H1 (cell line): ENCODE measurements at regions not wholly inside any gene's neighbourhood (a gene's known extent, or its start where the extent isn't known, plus 50 kb on each side); places are given as distances from the start of the nearest gene placed in this dataset.

Experiments used
- CTCF ChIA-PET: fragments of 300-600 bp; sonication (Branson Sonifier 250); formaldehyde crosslinking; loops from one replicate; lab custom pipeline; 2021; ENCODE audit not compliant: partially characterized antibody; lab: Charles Lee
- POLR2A ChIA-PET: fragments of 300-600 bp; sonication (Branson Sonifier 250); formaldehyde crosslinking; loops from one replicate; lab custom pipeline; 2021; ENCODE audit warnings: inconsistent platforms; ENCODE audit not compliant: partially characterized antibody; lab: Charles Lee
- DNase-seq, 2 experiments: peaks; one replicate each; pipeline versions ENCODE4 v3.0.0 to v3.0.0-alpha.2; 2010 to 2022; ENCODE audit warnings: low spot score in 2 of 2, low read depth in 1 of 2, mixed read lengths in 1 of 2
- FAIRE-seq: peaks from 2 replicates; lab custom pipeline; 2011; peaks lifted over from hg19 to GRCh38; lab: Jason Lieb, UNC
- H2AFZ ChIP-seq: 2 replicates; pipeline ENCODE4 v1.8.1; 2012; ENCODE audit warnings: low read length, inconsistent platforms
- H2AK5ac ChIP-seq: 2 replicates; pipeline ENCODE4 v1.6.1; 2013; ENCODE audit warnings: low read depth, low read length
- H2BK120ac ChIP-seq: replicated peaks from 2 replicates; pipeline ENCODE3; 2013; ENCODE audit warnings: low read depth, low read length, inconsistent platforms
- H2BK12ac ChIP-seq: 2 replicates; pipeline ENCODE4 v1.6.1; 2013; ENCODE audit warnings: low read depth, low read length
- H2BK15ac ChIP-seq: 2 replicates; pipeline ENCODE4 v1.6.1; 2013; ENCODE audit warnings: low read length
- H2BK20ac ChIP-seq: 2 replicates; pipeline ENCODE4 v1.6.1; 2013; ENCODE audit warnings: low read length
- H2BK5ac ChIP-seq: 2 replicates; pipeline ENCODE4 v1.6.1; 2013; ENCODE audit warnings: low read depth, low read length
- H3K14ac ChIP-seq: 2 replicates; pipeline ENCODE4 v1.6.1; 2013; ENCODE audit warnings: inconsistent platforms; ENCODE audit not compliant: insufficient read length
- H3K18ac ChIP-seq: 2 replicates; pipeline ENCODE4 v1.6.1; 2013; ENCODE audit warnings: low read length; ENCODE audit errors: extremely low read depth
- H3K23ac ChIP-seq: 2 replicates; pipeline ENCODE4 v1.6.1; 2013; ENCODE audit warnings: inconsistent platforms; ENCODE audit not compliant: insufficient read length
- H3K23me2 ChIP-seq: 2 replicates; pipeline ENCODE4 v1.6.1; 2013; ENCODE audit warnings: low read depth, low read length
- H3K27ac ChIP-seq: 2 replicates; pipeline ENCODE4 v1.6.1; 2011; ENCODE audit warnings: low read depth, low read length, inconsistent platforms
- H3K27me3 ChIP-seq, 4 experiments: replicated peaks in 1 of 4; 1 replicate in 1 of 4; 2 replicates in 3 of 4; pipeline versions ENCODE4 v1.6.1 to v1.8.1; 2011 to 2013; ENCODE audit warnings: low read length in 3 of 4, mild to moderate bottlenecking in 3 of 4, inconsistent platforms in 2 of 4, mixed read lengths in 2 of 4, moderate library complexity in 1 of 4; ENCODE audit not compliant: control insufficient read depth in 3 of 4, insufficient read depth in 3 of 4; ENCODE audit errors: extremely low read depth in 1 of 4
- H3K36me3 ChIP-seq, 4 experiments: 2 replicates each; pipeline versions ENCODE4 v1.6.1 to v1.8.1; 2011 to 2013; ENCODE audit warnings: mild to moderate bottlenecking in 4 of 4, low read length in 3 of 4, moderate library complexity in 2 of 4, control low read depth in 1 of 4, inconsistent platforms in 1 of 4; ENCODE audit not compliant: insufficient read depth in 4 of 4, control insufficient read depth in 2 of 4
- H3K4ac ChIP-seq: replicated peaks from 2 replicates; pipeline ENCODE3; 2013; ENCODE audit warnings: low read length, low read depth, mixed read lengths, inconsistent platforms; ENCODE audit not compliant: insufficient read length
- H3K4me1 ChIP-seq, 4 experiments: replicated peaks in 1 of 4; 1 replicate in 1 of 4; 2 replicates in 3 of 4; pipeline versions ENCODE4 v1.6.1 to v1.8.1; 2011 to 2013; ENCODE audit warnings: low read length in 3 of 4, inconsistent platforms in 2 of 4, mixed read lengths in 1 of 4; ENCODE audit not compliant: insufficient read depth in 4 of 4, control insufficient read depth in 3 of 4
- H3K4me2 ChIP-seq, 2 experiments: 2 replicates each; pipeline versions ENCODE4 v1.6.1 to v1.8.1; 2011 to 2013; ENCODE audit warnings: low read depth in 2 of 2, low read length in 2 of 2, control low read depth in 1 of 2, inconsistent platforms in 1 of 2, mild to moderate bottlenecking in 1 of 2; ENCODE audit not compliant: insufficient read depth in 1 of 2
- H3K4me3 ChIP-seq, 4 experiments: fragments of 200-600, 300-600 bp in 1 of 4; sonication (generic), shearing (Covaris generic), sonication (Bioruptor Twin) in 1 of 4; 2 replicates each; pipeline versions ENCODE4 v1.5.1 to v1.8.1; 2011 to 2016; ENCODE audit warnings: low read length in 4 of 4, low read depth in 3 of 4, control low read depth in 2 of 4, inconsistent platforms in 2 of 4, mild to moderate bottlenecking in 2 of 4, mixed read lengths in 1 of 4, moderate library complexity in 1 of 4; ENCODE audit not compliant: insufficient read depth in 2 of 4; ENCODE audit errors: extremely low read depth in 1 of 4
- H3K56ac ChIP-seq: replicated peaks from 2 replicates; pipeline ENCODE3; 2013; ENCODE audit warnings: low read depth, mild to moderate bottlenecking, mixed read lengths, low read length, inconsistent platforms; ENCODE audit not compliant: insufficient read length
- H3K79me1 ChIP-seq: 2 replicates; pipeline ENCODE4 v1.6.1; 2013; ENCODE audit warnings: low read depth, low read length, control low read depth
- H3K79me2 ChIP-seq, 2 experiments: 2 replicates each; pipeline versions ENCODE4 v1.6.1 to v1.8.1; 2012 to 2013; ENCODE audit warnings: low read length in 2 of 2, mild to moderate bottlenecking in 2 of 2, inconsistent platforms in 1 of 2; ENCODE audit not compliant: insufficient read depth in 2 of 2, control insufficient read depth in 1 of 2
- H3K9ac ChIP-seq, 4 experiments: replicated peaks in 1 of 4; 1 replicate in 1 of 4; 2 replicates in 3 of 4; pipeline versions ENCODE4 v1.6.1 to v1.8.1; 2011 to 2013; ENCODE audit warnings: low read depth in 3 of 4, low read length in 3 of 4, control low read depth in 2 of 4, mild to moderate bottlenecking in 2 of 4, moderate library complexity in 2 of 4, inconsistent platforms in 1 of 4; ENCODE audit errors: extremely low read depth in 1 of 4
- H3K9me3 ChIP-seq, 2 experiments: 2 replicates each; pipeline versions ENCODE4 v1.6.1 to v1.8.1; 2012 to 2013; ENCODE audit warnings: mild to moderate bottlenecking in 2 of 2, moderate library complexity in 2 of 2, control low read depth in 1 of 2, inconsistent platforms in 1 of 2, low read depth in 1 of 2, low read length in 1 of 2, mixed read lengths in 1 of 2; ENCODE audit not compliant: insufficient read depth in 2 of 2
- H4K20me1 ChIP-seq, 2 experiments: replicated peaks in 1 of 2; 2 replicates each; pipeline versions ENCODE3 to v1.8.1; 2011 to 2013; ENCODE audit warnings: inconsistent platforms in 2 of 2, low read length in 2 of 2, mild to moderate bottlenecking in 1 of 2; ENCODE audit not compliant: insufficient read depth in 2 of 2, control insufficient read depth in 1 of 2
- H4K5ac ChIP-seq: 2 replicates; pipeline ENCODE4 v1.6.1; 2013; ENCODE audit warnings: low read length, low read depth, mixed read lengths, inconsistent platforms; ENCODE audit not compliant: insufficient read length
- H4K8ac ChIP-seq: 2 replicates; pipeline ENCODE4 v1.8.0; 2013; ENCODE audit warnings: mild to moderate bottlenecking, moderate library complexity, low read length, inconsistent platforms; ENCODE audit not compliant: insufficient read depth; ENCODE audit errors: extremely low read depth
- H4K91ac ChIP-seq: replicated peaks from 2 replicates; pipeline ENCODE3; 2013; ENCODE audit warnings: low read length, mixed read lengths, inconsistent platforms; ENCODE audit not compliant: insufficient read length
- ASH2L ChIP-seq: fragments of 200-600, 300-600 bp; sonication (generic); IDR thresholded peaks from one replicate; pipeline ENCODE4 v1.7.1; 2017; ENCODE audit warnings: low read length
- BRCA1 ChIP-seq: IDR thresholded peaks from 2 replicates; pipeline ENCODE4 v1.6.1; 2012; ENCODE audit warnings: low read depth, low read length, improper control_type of control experiment
- CBX8 ChIP-seq: fragments of 300-800, 300-1000 bp; sonication (generic); IDR thresholded peaks from 2 replicates; pipeline ENCODE4 v1.7.1; 2016; ENCODE audit warnings: low read depth, low read length, borderline replicate concordance
- CTBP2 ChIP-seq: IDR thresholded peaks from 2 replicates; pipeline ENCODE4 v1.7.0; 2011; ENCODE audit warnings: borderline replicate concordance, mild to moderate bottlenecking, moderate library complexity, mixed read lengths, low read length; ENCODE audit not compliant: insufficient read depth, insufficient read length
- GTF2F1 ChIP-seq: IDR thresholded peaks from 2 replicates; pipeline ENCODE4 v1.6.1; 2012; ENCODE audit warnings: low read depth, low read length, improper control_type of control experiment, borderline replicate concordance
- HDAC6 ChIP-seq: IDR thresholded peaks from one replicate; pipeline ENCODE4 v1.7.1; 2012; ENCODE audit warnings: low read depth, mild to moderate bottlenecking, inconsistent platforms, low read length, moderate library complexity
- JUN ChIP-seq: IDR thresholded peaks from 2 replicates; pipeline ENCODE4 v1.6.1; 2011; ENCODE audit warnings: low read depth, mild to moderate bottlenecking, improper control_type of control experiment, low read length
- KDM4A ChIP-seq: IDR thresholded peaks from one replicate; pipeline ENCODE4 v1.7.1; 2012; ENCODE audit warnings: low read depth, mild to moderate bottlenecking, moderate library complexity, low read length, inconsistent platforms; ENCODE audit not compliant: severe bottlenecking
- KDM5A ChIP-seq: fragments of 200-600 bp; IDR thresholded peaks from 2 replicates; pipeline ENCODE4 v1.7.1; 2012; ENCODE audit warnings: mild to moderate bottlenecking, low read length, inconsistent platforms, mixed read lengths
- MAFK ChIP-seq: IDR thresholded peaks from 2 replicates; pipeline ENCODE4 v1.6.1; 2012; ENCODE audit warnings: low read depth, mild to moderate bottlenecking, improper control_type of control experiment, low read length
- POLR2A ChIP-seq, 2 experiments: IDR thresholded peaks; 1 replicate in 1 of 2; 2 replicates in 1 of 2; pipeline ENCODE4 v1.6.1; 2011; ENCODE audit warnings: low read depth in 2 of 2, low read length in 2 of 2, mild to moderate bottlenecking in 2 of 2; ENCODE audit errors: control extremely low read depth in 1 of 2
- TAF7 ChIP-seq: optimal IDR thresholded peaks from 2 replicates; pipeline ENCODE3; 2011; ENCODE audit warnings: low read depth, mild to moderate bottlenecking, inconsistent platforms, low read length, moderate library complexity, borderline replicate concordance
- WGBS, 2 experiments: shearing (Covaris generic) in 1 of 2; methylation state at CpG; one replicate each; pipeline versions ENCODE4 v1.1.6 to v1.1.7; 2013 to 2015; ENCODE audit warnings: low lambda C conversion rate in 2 of 2, mixed read lengths in 2 of 2, inconsistent platforms in 1 of 2, low coverage in 1 of 2, missing lambda C conversion rate in 1 of 2; ENCODE audit not compliant: insufficient replicate concordance in 2 of 2, insufficient coverage in 1 of 2, insufficient read length in 1 of 2; ENCODE audit errors: extremely low coverage in 1 of 2, missing lambda C conversion rate in 1 of 2; 5-methylcytosine and 5-hydroxymethylcytosine counted together

DNA sequence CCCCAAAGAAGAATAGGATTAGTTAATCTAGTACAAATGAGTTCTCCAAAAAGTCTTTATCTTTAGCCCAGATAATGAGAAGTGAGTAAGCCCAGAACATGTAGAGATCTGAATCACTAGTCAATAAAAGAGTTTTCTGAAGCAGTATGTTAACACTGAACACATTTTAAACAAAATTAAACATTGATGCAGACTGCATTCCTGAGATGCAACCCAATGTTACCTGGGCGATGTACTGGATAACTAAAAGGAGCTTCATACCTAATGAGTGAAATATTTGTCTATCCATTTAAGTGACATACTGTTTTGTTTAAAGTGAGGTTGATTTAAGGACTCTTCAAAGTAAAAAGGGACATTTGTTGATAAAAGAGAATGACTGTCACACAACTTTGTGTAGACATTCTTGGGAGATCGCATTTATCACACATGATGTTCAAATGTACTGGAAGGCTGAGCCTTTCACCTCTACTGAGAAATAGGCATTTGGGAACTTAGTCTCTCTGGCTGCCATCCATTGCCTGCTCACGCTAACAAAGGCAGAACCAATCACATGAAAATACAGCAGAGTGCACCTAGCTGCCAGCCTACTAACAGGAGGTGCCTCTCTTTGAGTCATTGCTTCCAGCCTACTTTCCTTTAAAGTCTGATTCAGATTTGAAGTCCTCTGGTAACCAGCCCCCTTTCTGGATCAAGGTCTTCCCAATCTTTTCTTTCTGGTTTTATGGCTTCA, 287.7 kb downstream of the BTG1 start:
- 89% methylated on average over 3 of the region's 3 CpGs; no CpG with 5 or more reads in 1 of the 2 experiments for WGBS, 2 experiments
- Histone ChIP-seq H3K4ac (no peak overlapping the region), H3K36me3 (no peaks in the 10 kb centered on the region), H4K5ac (no peak overlapping the region), H3K79me2 (no peaks in the 10 kb centered on the region), H2BK120ac (no peak overlapping the region), H2BK5ac (no peak overlapping the region), H3K23me2 (no peaks in the 10 kb centered on the region), H4K91ac (no peak overlapping the region), H3K23ac (no peak overlapping the region), H2BK20ac (no peak overlapping the region), H3K27me3 (no peaks in the 10 kb centered on the region), H3K79me1 (no peaks in the 10 kb centered on the region), H4K20me1 (no peaks in the 10 kb centered on the region), H3K56ac (no peak overlapping the region), H3K9me3 (no peaks in the 10 kb centered on the region), H3K4me2 (no peak overlapping the region), H3K9ac (no peak overlapping the region), H3K18ac (no peak overlapping the region), H3K27ac (no peak overlapping the region), H3K4me3 (no peak overlapping the region), H2BK15ac (no peak overlapping the region), H2AFZ (0 out of 2 replicates have a peak overlapping the region, but pooled peaks have one; percentile 29), H3K14ac (no peak overlapping the region), H2AK5ac (no peak overlapping the region), H3K4me1 (no peaks in the 10 kb centered on the region), H2BK12ac (no peak overlapping the region), H4K8ac (no peak overlapping the region)
- FAIRE-seq, result no peak
- ChIA-PET CTCF (interaction anchor here (1.6 kb wide), 1 partner anchor 46 kb away, joined by 4 read pairs; no protein-coding TSS in a partner anchor), POLR2A (no interaction called here)
- no peak for DNase-seq
- TF ChIP-seq BRCA1 (no peak), HDAC6 (no peak), KDM4A (no peak), JUN (no peak), POLR2A (IDR thresholded peaks at IDR 0.05; ENCODE audit: control extremely low read depth in 1 of 2, low read depth in 2 of 2, low read length in 2 of 2) (no peak), GTF2F1 (no peak), CTBP2 (no peak), TAF7 (no peak), KDM5A (no peak), MAFK (no peak), CBX8 (no peak), ASH2L (no peak)
